HG03066 (cell line): ENCODE measurements at regions not wholly inside any gene's neighbourhood (a gene's known extent, or its start where the extent isn't known, plus 50 kb on each side); places are given as distances from the start of the nearest gene placed in this dataset.

Experiments
- ATAC-seq: cut with Tn5 transposase; IDR thresholded peaks from one replicate; pipeline ENCODE4 v1.9.1; 2021; ENCODE audit warnings: low read depth; ENCODE audit not compliant: unreplicated experiment

DNA sequence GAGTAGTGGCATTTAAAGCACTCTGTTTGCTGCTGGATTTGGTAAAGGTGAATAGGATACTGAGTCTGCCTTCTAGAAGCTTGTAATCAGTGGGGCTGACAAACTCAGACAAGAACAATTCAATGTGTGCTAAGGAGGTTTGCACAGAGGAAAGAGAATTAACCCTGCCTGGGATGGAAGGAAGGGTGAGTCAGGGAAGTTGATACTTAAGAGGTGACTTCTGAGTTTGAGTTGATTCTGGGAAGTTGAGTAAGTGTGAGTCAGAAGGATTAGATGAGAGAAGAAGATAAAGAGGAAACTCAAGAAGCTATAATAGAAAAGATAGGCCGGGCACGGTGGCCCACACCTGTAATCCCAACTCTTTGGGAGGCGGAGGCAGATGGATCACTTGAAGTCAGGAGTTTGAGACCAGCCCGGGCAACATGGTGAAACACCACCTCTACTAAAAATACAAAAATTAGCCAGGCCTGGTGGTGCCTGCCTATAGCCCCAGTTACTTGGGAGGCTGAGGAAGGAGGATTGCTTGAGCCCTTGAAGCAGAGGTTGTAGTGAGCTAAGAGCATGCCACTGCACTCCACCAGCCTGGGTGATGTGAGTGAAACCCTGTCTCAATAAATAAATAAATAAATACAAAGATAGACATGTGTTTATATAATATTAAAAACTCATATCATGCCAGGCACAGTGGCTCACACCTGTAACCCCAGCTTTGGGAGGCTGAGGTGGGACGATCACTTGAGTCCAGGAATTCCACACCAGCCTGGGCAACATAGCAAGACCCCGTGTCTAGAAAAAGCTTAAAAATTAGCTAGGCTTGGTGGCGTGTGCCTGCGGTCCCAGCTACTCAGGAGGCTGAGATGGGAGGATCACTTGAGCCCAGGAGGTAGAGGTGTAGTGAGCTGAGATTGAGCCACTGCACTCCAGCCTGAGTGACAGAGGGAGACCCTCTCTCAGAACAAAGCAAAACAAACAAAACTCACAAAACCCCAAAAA, 126.8 kb upstream of the CPM start:
- no peak for ATAC-seq

DNA sequence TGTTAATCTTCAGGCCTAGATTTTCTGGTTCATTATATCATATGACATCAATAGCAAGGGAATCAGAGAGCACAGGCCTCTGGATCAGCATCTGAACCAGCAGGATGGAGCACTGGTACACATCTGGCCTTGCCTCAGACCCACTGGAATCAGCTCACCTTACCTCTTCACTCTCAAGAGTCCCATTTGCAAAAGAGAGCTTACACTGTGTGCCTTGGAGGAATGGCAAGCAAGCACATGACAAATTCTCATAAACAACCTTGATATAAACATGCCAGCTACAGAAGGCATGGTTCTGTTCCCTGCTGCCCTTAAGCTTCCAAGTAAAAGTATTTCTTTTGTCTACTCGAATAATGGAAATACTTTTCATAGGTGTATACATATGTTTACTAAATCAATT, 128.6 kb upstream of the CPM start:
- no peak for ATAC-seq

- no peak for ATAC-seq
Observed at GRCh38 chr12:69062621-69063237, 129.8 kb upstream of the CPM start.

DNA sequence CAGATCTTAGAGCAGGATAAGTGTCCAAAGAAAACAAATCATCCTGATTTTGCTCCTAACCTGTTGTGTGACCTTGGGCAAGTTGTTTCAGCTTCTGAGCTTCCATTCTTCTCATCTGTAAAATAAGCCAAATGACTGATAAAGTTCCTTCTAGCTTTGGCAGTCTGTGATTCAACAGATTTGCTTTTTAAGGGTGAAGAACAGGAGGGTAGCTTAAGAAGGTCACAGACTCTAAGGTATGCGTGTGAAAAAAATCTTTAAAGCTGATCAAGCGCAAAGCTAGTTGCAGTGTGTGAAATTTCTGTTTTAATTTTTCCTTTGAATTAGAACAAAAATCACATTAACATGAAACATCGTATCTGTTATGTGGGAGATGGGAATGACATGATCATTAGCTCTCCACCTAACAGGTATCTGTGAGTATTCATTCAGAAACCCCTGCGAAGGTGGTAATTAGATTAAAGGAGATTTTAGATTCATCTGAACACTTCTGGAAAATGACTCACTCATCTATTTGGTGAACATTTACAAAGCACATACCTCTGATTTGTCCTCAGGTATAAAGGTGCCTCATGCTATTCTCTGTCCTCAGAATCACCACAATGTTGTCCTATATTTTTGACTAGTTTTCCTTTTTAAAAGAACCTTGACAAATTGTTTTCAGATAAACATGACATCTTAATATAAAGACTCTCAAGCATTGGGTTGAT, 131.9 kb upstream of the CPM start:
- no peak for ATAC-seq

DNA sequence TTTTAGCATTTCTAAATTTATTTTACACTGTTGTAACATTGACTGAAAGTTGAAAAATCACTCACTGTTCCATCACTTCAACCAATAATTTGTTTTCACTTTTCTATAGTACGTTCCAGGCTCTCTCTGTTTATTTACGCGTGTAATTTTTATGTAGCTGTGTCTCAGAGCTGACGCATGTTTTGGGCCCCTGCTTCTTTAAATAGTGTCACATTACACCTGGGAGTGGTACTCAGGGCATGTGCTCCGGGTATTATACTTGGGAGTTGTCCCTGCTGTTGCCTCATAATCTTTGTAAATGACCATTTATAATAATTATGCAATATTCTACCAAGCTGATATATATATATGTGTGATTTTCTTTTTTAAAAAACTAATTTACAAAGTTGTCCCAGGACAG, 132.8 kb upstream of the CPM start:
- no peak for ATAC-seq

GRCh38 chr12:69066492-69067373, 133.8 kb upstream of the CPM start:
- ATAC-seq = no peak

DNA sequence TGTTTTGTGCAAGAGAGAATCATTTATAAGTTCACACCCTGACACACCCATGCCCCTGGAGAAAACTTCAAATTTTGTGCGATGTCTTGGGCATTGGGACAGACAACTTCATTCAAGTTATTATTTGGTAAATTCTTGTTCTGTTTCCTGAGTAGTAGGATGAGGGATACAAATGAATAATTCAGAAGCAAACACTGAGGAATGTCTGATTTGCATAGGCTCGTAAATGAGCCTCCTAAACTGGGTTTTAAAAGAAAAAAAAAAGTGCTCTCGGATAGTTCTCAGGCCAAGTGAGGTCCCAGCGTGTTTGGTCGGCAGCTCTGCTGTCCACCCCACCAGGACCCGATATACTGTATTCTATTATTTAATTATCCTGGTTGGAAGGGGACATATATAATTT, 134.7 kb upstream of the CPM start:
- ATAC-seq = no peak

DNA sequence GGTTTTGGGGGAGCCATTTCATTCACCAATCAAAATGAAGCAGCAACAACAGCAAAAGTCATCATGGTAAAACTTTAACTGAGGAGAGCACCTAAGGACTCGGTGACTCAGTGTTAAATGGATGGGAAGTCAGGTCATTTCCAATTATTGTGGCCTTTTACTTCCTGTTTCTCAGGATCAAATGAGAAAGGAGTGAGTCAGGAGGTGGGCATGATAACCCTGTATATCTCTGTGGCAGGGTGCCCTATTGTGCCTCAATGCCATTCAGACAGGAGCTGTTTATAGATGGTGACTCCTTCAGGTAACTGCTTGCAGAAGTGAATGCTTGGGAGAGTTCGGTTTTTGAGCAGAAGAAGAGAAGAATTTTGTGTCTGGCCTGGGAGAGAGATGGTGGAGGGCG, 135.5 kb upstream of the CPM start:
- ATAC-seq = no peak

DNA sequence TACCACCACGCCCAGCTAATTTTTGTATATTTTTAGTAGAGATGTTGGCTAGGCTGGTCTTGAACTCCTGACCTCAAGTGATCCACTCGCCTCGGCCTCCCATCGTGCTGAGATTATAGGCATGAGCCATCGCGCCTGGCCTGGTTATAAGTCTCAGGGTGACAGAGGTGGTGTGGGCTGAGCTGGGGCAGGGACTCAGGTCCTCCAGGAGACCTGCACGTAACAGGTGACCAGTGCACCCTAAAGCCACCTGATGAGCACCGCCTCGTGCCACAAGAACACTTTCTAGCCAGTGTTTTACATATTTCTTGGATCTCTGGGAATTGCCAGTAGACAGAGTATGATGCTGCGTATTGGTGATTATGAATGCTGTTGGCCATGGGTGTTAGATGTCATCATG, 136.5 kb upstream of the CPM start:
- no peak for ATAC-seq

DNA sequence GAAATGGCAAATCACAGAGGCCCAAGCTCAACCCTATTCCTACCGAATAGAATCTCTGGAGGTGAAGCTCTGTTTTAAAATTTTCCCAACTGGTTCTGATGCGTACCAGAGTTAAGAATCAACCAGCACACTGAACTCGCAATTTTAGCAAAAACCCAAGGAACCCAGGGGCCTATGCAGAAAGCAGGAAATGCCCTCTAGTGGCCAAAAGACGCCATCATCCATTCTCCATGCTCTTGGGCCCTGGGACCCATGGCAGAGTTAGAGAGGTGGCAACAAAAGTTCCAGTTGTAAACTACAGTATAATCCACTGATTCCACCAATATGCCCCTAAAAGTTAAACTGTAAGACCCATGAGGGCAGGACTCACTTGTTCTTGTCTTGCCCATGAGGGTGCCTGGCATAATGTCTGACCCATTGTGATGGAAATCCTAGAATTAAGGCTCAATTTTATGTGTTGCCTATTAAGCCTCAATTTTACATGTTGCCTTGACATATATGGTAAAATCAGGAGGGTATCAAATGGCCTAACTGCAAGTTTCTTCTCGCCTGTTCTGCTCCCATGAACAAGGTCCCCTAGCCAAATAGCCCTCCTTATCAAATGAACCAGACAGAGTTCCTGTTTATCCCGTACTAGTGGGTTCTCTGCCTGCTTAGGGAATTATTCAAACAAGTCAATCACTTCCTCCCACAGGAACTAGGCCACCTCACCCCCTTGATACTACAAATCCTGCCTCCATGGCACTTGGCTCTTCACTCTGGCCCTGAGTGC, 137.5 kb upstream of the CPM start:
- peak; percentile 83 for ATAC-seq

DNA sequence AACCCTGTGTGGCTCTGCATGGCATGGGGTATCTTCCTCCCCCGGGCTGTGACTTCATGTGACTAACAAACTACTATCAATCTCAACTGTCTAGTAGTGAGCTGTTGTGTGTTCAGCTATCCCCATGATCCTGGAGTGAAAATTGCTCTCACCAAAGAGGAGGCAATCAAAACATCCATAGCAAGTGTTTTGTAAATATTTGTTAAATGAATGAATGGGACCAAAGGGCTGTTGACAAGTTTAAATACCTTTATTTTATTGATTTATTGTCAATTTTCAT, 138.1 kb upstream of the CPM start:
- no peak for ATAC-seq

DNA sequence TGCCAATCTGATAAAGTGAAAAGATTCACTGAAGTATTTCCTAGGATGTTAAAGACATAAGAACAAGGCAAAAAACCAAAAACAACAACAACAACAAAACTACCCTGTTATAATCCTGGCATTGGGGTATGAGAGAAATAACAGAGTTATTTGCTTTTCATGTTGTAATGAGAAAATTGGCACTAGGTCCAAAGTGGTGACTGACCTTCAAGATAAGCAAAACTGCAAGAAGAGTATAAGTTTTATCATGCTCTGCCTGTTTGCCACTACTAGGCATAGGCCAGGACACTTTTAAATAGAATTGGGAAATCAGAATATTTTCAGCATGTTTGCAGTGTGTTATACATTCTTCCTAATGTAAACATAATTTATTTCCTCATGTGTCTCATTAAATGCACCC, 140.1 kb upstream of the CPM start:
- no peak for ATAC-seq

- ATAC-seq = no peak
Observed at GRCh38 chr12:69074556-69075349, 141.8 kb upstream of the CPM start.

DNA sequence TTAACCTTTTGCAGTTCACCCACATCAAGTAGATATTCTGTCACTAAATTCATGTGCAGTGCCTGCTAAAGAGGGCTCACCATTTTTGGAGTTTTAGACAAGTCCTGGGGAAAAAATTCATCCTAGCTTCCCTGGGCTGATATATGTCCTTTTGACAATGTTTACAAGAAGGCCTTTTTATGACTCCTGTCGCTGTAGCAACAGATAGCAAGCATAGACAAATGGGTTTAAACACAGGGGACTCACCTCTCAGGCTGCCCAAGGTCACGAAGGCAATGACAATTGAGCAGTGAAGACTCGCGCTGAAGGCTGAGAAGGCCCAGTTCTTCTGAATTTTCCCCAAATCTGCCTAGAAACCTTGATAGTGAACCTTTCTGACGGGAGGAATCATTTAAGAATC, 150.7 kb upstream of the CPM start:
- ATAC-seq = no peak

DNA sequence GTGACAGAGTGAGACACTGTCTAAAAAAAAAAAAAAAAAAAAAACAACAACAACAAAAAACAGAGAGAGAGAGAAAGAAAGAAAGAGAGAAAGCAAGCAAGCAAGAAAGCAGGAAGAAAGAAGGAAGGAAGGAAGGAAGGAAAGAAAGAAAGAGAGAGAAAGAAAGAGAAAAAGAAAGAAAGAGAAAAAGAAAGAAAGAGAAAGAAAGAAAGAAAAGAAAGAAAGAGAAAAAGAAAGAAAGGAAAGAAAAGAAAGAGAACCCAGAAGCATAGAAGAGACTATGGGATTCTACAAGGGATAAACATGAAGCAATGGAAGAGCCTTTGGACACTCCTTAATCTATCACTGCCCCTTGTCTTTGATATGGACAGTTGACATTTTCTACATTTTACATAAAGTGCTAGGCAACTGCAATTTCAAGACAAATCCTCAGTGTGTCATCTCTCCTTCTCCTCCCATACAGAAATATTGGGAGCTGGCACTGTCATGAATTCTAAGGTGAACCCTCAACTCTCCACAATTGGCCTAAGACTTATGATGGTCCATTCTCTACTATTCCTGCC, 151.9 kb upstream of the CPM start:
- no peak for ATAC-seq

GRCh38 chr12:69085852-69086251, 152.9 kb upstream of the CPM start:
- no peak for ATAC-seq

DNA sequence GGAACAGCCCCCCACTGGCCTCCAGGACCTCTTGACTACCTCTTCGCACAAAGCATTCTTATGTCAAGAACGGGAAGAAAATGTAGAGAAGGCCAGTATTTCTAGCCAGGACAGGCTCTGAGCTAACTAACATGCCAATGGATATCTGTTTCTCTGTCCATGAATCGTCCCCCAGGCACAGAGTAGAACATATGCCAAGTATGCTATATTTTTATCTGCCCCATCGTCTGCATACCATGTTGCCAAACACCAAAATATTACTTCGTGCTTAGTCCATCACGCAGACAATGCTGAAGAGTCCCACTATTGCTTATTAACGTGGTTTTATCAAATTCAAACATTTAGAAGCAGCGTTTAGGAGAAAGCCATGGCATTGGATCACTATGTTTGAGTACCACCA, 151.4 kb upstream of the CPSF6 start:
- ATAC-seq = no peak

GRCh38 chr12:69090722-69091121, 148.6 kb upstream of the CPSF6 start:
- ATAC-seq = no peak
